GM19023 (cell line): ENCODE measurements at regions not wholly inside any gene's neighbourhood (a gene's known extent, or its start where the extent isn't known, plus 50 kb on each side); places are given as distances from the start of the nearest gene placed in this dataset.

ENCODE experiments used
- ATAC-seq: cut with Tn5 transposase; IDR thresholded peaks from one replicate; pipeline ENCODE4 v1.9.1; 2021; ENCODE audit warnings: mild to moderate bottlenecking, moderate library complexity; ENCODE audit not compliant: unreplicated experiment

GRCh38 chr2:3138621-3139020, 239.0 kb downstream of the EIPR1 start:
- ATAC-seq = no peak

- ATAC-seq = no peak
These were observed 239.8 kb downstream of the EIPR1 start for GRCh38 chr2:3137651-3138300.

- no peak for ATAC-seq
These were observed 241.9 kb downstream of the EIPR1 start for GRCh38 chr2:3135676-3136075.

GRCh38 chr2:3134026-3134571, 243.5 kb downstream of the EIPR1 start:
- ATAC-seq = no peak

- no peak for ATAC-seq
These were observed 244.7 kb downstream of the EIPR1 start for GRCh38 chr2:3132966-3133365.

GRCh38 chr2:3132466-3132865, 245.2 kb downstream of the EIPR1 start:
- no peak for ATAC-seq

GRCh38 chr2:3131636-3132326, 245.8 kb downstream of the EIPR1 start:
- ATAC-seq = no peak

GRCh38 chr2:3130889-3131635, 246.6 kb downstream of the EIPR1 start:
- ATAC-seq = no peak

GRCh38 chr2:3130444-3130843, 247.2 kb downstream of the EIPR1 start:
- no peak for ATAC-seq

GRCh38 chr2:3129867-3130266, 247.8 kb downstream of the EIPR1 start:
- no peak for ATAC-seq

- no peak for ATAC-seq
These were observed 248.8 kb downstream of the EIPR1 start for GRCh38 chr2:3128786-3129185.

- ATAC-seq = no peak
These were observed 249.9 kb downstream of the EIPR1 start for GRCh38 chr2:3127710-3128109.

GRCh38 chr2:3126911-3127621, 250.6 kb downstream of the EIPR1 start:
- ATAC-seq = no peak

GRCh38 chr2:3126171-3126910, 251.3 kb downstream of the EIPR1 start:
- ATAC-seq = no peak

- ATAC-seq = no peak
These were observed 251.9 kb downstream of the EIPR1 start for GRCh38 chr2:3125761-3126130.

GRCh38 chr2:3125001-3125760, 252.4 kb downstream of the EIPR1 start:
- no peak for ATAC-seq

GRCh38 chr2:3122525-3122924, 255.1 kb downstream of the EIPR1 start:
- ATAC-seq = no peak

- no peak for ATAC-seq
These were observed 256.0 kb downstream of the EIPR1 start for GRCh38 chr2:3121601-3122000.

GRCh38 chr2:3117650-3118216, 259.9 kb downstream of the EIPR1 start:
- ATAC-seq = no peak
